ENCODE measurements at regions not wholly inside any gene's neighbourhood (a gene's known extent, or its start where the extent isn't known, plus 50 kb on each side); places are given as distances from the start of the nearest gene placed in this dataset.

DNA sequence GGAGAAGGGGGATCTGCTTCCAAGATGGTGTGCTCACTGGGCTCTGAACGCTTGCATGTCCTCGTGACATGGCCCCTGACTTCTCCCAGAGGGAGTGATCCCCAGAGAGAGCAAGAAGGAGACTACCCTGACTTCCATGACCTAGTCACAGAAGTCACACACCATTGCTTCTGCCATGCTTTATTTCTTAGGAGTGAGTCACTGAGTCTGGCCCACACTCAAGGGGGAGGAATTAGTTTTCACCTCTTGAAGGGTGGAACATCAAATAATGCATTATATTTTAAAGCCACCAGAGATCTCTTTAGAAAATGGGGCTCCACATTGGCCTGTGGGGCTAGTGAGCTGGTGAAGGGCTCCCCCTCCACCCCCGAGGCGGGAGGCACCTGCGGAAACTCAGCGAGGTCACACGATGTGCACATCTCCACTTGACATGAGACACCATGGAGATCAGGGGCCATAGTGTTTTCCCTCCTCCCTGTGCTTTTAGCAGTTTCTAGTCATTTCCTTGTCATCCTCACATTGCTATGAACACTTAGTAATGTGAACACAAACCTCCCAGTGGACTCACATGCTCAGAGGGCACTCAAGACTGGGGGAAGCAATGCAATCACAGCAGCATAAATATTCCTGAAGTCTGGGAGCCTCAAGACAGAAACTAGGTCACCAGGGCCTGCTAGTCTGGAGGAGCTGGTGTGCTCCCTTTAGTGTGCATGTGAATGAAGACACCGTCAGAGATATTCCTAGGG is 87.4 kb upstream of the FZD10 start:
- DNase-seq = no peak

DNA sequence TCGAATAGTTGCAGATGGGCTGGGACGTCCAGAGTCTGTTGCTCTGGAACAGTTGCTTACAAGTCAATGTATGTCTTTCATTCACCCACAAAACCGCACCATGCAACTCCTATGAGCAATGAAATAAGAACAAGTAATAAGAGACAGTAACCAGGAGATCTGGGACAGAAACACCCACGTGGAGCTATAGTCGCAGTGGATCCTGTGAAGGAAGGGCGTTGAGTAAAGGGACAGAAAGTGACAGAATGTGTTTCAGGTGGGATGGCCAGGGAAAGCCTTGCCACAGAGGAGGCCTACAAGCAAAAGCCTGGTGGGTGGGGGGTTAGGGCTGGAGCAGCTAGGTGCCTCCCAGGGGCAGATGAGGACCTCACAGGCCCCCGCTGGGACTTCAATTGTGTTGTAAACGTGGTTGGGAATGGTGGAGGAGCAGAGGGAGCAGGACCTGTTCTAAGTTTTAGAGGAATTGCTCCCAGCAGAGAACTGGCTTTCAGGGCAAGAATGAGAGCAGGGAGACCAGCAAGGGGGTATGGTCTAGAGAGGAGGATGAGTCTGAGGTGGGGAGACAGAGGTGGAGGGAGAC is 86.7 kb upstream of the FZD10 start:
- DNase-seq = no peak

DNA sequence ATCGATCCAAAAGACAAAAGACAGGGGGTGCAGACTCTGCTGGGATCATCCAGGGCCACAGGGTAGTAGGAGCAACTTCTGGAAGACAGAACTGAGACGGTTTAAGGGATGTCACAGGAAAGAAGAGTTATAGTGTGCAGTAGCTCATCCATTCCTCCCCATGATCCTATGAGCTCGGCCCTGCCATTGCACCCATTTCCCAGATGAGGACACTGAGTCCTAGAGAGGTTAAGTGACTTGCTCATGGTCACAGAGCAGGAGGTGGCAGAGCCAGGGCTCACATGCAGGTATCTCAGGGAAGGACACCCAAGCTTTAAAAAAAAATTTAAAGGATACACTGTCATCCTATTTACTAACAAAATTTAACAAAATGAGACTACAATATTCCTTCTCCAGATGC is 86.1 kb upstream of the FZD10 start:
- DNase-seq = no peak

- DNase-seq = no peak
These were observed 85.5 kb upstream of the FZD10 start for GRCh38 chr12:130076752-130077151.

DNA sequence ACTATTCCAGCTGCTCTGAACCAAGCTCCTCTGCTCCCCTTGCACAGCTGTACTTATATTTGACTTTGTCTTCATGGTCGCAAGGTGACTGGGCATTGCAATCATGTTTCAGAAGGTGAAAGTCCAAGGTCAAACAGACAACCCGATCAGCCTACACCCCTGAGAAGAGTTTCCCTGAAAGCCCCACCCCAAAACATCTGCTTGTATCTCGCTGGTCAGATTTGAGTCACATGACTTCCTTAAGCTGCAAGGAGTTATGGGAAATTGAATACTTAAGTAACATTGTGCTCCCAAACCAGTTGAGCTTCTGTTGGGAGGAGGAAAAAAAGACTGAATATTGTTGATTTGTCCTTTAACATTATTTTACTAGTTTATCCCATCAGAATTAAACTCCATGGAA is 83.4 kb upstream of the FZD10 start:
- DNase-seq = no peak

DNA sequence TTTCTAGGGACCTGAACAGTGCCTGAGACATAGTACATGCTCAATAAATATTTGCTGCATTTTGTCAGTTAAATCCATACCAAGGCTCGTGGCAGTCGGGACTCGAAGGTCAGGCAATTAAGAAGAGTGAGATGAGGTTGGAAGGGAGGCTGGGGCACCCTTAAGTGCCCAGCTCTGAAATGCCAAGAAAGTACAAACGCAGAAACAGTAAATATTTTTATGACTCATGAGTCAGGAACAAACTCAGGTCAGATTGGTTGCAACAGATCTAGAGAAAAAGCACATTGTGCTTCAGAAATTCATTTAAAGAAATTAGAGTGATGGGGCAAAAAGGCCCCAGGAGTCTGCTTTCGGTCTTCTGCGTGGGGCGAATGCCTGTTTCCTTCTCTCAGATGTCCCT is 83.0 kb upstream of the FZD10 start:
- DNase-seq = no peak

- DNase-seq = no peak
These were observed 82.1 kb upstream of the FZD10 start for GRCh38 chr12:130080205-130080604.

- DNase-seq = no peak
These were observed 81.0 kb upstream of the FZD10 start for GRCh38 chr12:130081117-130081805.

DNA sequence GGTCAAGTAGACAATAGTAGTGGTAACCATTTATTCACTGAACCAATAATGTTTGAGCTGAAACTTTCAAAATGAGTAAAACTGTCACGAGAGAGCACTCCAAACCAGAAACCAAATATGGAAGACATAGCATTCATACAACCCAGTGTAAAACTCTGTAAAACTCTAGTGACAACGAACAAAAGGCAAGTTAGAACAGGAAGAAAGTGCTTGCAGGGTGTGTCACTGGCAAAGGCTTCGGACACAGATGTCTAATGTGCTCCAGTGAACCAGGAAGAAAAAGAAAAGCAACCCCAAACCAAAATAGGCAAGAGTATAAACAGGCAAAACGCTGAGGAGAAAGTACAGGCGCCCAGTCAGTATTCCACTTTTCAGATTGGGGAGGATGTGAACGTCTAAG is 79.3 kb upstream of the FZD10 start:
- no peak for DNase-seq

DNA sequence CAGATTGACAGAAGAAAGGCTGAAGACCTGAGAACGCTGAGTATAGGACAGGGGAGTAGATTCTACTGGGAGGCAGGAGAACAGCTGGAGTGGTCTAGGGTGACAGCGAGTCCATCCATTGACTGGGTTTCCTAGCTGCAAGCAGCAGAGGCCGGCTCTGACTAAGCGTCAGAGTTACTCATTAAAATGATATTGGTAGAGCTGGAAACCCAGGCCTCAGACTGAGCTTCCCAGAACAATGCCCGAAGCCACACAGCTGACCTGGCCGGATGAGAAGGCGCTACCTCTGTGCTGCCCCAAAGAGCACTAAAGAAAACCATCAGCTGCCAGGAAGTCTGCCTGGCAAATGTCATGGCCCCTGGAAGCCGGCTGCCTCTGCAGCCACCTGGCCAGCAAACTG is 78.5 kb upstream of the FZD10 start:
- DNase-seq = no peak

DNA sequence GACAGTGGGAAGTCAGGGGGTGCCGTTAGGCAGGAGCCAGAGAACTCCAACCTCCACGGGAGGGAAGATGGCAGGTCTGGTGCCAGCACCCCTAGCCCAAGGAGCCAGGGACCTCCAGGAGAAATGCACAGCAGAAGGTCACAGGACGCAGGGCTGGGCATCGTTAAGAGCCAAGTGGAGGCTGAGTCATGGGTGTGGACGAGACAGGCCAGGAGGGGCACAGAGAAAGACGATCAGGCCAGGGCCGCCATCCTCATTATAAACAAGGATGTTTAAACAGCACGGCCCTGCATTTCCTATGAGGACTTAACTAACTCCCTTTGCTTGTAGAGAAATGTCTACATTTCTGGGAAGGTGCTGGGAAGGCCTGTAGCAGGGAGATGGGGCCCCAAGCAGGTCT is 77.9 kb upstream of the FZD10 start:
- DNase-seq = no peak

DNA sequence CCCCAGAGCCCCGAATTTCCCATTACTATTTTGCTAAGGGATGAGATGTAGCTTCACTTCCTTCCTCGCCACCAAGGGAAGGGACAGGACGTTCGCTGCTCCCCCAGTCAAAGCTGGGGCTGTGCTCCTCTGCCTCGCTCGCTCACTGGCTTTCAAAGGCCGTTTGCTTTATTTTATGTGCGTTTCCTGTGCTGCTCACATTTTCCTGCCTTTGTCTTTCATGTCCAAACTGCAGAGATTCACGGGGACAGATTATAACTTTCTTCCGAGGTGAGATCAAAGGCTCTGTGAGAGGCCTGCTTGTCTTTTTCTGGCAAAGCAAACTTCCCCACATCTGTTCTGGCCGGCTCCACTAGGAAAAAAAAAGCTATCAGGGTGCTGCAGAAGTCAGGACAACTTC is 76.0 kb upstream of the FZD10 start:
- DNase-seq = no peak

DNA sequence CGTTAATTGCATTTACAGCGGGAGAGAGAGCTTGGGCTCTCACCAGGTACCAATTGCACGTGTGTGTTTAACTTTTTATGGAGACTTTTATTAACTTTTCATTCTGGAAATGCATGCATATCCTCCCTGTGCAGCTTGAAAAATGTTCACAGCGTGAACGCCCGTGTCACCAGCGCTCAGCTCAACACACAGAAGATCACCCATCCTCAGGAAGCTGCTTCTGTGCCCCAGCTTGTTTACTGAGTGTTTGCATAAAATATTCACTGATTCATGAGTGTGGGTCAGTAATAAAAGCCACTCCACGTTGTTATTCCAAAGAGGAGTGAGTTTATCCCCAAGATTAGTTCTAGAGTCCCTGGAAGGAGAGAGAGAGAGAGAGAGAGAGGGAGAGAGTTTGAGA is 75.5 kb upstream of the FZD10 start:
- no peak for DNase-seq

DNA sequence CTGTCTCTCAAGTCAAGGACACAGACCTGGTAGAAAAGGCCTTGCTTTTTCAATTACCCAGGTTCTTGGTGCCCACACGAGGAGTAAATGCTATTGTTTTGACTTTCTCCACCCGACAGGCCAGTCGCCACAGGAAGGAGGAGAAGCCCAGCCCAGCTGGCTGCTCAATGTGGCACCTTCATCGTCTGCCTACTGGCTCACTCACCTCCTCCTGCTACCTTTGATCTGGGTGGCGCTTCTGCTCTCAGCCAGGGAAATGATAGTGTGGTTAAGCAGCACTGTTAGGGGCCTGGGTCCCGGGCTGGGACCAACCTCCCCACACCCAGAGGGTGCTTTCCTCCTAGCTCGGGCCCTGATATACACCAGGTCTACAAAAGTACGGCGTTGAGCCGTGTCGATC is 75.0 kb upstream of the FZD10 start:
- peak in 1 of 4 experiments; percentile 17 for DNase-seq

DNA sequence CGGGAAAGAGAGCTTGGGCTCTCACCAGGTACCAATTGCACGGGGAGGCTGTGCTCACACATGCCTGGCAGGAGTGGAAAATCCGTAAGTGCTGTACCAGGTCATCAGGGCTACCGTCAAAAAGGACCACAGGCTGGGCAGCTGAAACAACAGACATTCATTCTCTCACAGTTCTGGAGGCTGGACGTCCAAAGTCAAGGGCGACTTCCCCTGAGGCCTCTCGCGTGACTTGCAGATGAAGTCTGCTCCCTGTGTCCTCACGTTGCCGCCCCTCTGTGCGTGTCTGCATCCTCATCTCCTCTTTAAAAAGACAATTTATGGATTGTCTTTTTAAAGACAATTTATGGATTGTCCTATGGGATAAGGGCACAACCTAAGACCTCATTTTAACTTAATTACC is 73.8 kb upstream of the FZD10 start:
- DNase-seq = no peak

DNA sequence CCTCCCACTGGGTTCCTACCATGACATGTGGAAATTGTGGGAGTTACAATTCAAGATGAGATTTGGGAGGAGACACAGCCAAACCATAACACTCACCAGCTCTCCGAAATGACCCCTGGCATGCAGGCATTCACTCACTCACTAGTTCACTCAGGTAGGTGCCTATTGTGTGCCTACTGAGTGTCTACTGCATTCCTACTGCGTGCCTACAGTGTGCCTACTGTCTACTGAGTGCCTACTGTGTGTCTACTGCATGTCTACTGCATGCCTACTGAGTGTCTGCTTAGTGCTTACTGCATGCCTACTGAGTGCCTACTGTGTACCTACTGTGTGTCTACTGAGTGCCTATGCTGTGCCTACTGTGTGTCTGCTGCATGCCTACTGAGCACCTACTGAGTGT is 71.7 kb upstream of the FZD10 start:
- no peak for DNase-seq

GRCh38 chr12:130093380-130093779 is 68.9 kb upstream of the FZD10 start:
- DNase-seq = no peak

- DNase-seq = no peak
These were observed 64.9 kb upstream of the FZD10 start for GRCh38 chr12:130097342-130097741.

GRCh38 chr12:130097798-130098255 is 64.4 kb upstream of the FZD10 start:
- no peak for DNase-seq

DNA sequence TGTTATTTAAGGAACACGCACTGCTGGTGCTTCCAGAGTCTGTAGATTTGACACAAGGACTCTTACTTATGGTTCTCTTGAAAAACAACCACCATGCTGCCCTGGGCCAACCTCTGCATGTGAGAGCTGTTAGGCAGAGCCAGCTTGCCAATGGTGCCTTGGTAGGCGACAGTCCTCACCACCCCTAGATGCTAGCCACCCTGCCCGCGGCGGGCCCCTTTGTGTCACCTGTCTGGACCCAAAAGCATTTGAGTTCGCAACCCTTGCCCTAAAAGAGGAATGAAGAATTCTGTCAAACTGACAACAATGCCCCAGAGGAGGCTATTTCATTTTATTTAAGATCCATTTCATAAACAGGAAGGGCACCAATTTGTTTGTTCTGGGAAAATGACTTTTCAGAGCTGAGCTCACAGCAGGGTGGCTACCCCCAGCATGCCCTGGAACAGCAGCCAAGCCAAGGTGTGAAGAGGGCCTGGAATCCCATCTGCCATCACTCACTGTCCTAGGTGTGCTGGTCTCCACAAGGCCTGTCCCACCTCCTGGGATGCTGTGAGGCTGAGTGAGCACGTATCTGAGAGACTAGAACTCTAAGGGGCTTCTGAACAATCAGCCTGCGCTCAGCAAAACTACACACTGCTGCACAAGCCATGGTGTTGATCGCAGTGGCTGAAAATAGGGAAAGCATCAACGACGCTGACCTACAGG is 63.8 kb upstream of the FZD10 start:
- no peak for DNase-seq

GRCh38 chr12:130100634-130101362 is 61.5 kb upstream of the FZD10 start:
- DNase-seq = no peak

DNA sequence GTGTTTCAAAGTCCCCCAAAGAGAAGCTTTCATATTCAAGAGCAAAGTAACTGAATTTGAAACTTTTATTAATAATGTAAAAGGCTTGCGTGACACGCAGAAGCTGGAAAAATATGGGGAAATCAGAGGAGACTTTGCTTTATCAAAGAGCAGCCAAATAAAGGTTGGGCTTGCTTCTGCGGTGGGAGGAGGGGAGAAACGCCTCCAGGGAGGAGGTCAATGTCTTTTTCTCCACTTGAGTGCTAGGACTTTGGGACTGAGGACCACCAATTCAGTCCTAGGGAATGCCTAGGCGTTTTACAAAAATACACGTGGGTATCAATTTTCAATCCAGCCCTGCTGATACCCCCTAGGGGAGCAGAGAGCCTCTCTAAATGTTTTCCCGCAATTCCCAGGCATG is 60.9 kb upstream of the FZD10 start:
- DNase-seq = no peak

DNA sequence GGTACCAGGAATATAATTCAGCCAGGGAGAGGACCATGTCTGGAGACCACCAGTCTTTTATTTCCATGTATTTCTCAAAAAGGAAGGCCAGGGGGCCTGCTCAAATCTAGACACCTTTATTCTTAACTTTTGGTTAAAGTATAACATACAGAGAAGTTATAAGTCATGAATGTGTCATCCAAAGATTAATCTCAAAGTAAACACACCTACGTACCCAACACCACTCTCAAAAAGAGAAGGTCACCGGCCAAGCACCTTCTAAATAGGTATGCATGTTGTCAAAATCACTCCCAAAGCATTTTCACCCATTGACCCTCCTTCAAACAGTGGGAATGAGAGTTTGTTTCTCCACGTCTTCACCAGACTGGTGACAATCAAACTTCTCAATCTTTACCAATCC is 60.0 kb upstream of the FZD10 start:
- DNase-seq = no peak
